GM19240 (cell line): ENCODE measurements at regions not wholly inside any gene's neighbourhood (a gene's known extent, or its start where the extent isn't known, plus 50 kb on each side); places are given as distances from the start of the nearest gene placed in this dataset.

ENCODE experiments used
- DNase-seq: peaks from one replicate; pipeline ENCODE4 v3.0.0; 2011; ENCODE audit warnings: low spot score; ENCODE audit not compliant: insufficient read length

DNA sequence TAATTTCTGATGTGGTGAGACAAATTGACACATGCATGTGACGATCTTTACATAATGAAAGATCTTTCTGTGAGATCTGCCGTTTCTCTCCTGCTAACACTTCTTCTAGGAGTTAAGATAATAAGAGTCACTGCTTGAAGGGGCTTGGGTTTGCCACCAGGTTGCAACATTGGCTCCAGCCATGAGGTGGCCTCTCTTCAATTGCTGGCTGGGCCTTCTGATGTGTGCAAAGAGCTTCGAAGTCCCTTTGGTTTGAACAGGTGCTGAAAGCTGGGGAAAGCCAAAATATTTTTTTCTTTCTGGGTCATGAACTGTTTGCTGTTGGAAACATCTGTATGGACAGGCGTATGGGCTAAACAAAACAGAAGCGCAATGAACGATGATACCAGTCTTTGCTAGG, 204.1 kb upstream of the SALL1 start:
- no peak for DNase-seq

- no peak for DNase-seq
Measured at GRCh38 chr16:51353055-51353454, 202.0 kb upstream of the SALL1 start.

- DNase-seq, result no peak
Measured at GRCh38 chr16:51349626-51350025, 198.6 kb upstream of the SALL1 start.

- no peak for DNase-seq
Measured at GRCh38 chr16:51343411-51343810, 192.3 kb upstream of the SALL1 start.

DNA sequence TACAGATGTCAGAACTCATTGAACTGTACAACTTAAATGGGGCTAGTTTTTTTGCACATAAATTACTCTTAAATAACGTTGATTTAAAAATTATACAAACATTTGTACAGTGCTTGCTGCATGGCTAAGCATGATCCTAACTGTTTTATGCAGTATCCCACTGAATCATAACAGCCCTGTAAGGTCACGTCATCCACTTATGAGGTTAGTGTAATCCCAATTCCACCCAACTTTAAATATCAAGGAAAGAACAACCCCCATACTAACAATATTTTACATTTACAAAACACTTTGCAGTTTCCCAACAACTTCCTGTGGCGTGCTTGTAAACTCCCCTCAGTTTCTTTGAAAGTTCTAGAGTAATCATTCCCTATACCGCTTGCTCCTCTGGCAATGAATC, 190.1 kb upstream of the SALL1 start:
- no peak for DNase-seq

DNA sequence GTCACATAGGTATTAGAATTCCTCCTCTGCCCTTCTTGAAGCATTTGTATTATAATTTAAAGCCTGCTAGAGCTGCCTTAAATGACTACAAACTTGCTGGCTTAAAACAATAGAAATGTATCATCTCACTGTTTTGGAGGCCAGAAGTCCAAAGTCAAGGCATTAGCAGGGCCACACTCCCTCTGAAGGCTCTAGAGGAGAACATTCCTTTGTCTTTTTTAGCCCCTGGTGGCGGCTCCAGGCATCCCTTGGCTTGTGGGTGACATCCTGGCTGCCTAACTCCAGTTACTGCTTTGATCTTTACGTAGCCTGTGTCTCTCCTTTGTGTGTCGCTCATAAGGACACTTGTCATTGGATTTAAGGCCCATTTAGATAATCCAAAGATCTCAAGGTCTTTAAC, 186.6 kb upstream of the SALL1 start:
- DNase-seq, result no peak

GRCh38 chr16:51328733-51329132, 177.7 kb upstream of the SALL1 start:
- no peak for DNase-seq

DNA sequence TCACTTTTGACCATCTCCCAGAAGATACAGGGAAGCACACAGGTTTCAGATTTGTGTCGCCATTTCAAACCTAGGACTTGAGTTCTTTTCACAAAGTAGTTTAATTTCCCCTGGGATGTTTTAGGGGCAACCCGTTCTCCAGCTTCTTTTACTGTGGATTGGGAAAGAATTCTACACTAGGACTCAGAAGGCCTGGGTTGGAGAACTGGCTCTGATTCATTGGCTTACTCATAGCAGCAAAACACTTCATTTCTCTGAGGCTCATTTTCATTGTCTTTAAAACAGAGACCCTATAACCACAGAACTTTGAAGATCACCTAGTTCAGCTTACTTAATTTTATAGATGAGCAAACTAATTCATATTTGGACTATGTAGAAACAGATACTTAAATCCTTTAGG, 175.9 kb upstream of the SALL1 start:
- no peak for DNase-seq

DNA sequence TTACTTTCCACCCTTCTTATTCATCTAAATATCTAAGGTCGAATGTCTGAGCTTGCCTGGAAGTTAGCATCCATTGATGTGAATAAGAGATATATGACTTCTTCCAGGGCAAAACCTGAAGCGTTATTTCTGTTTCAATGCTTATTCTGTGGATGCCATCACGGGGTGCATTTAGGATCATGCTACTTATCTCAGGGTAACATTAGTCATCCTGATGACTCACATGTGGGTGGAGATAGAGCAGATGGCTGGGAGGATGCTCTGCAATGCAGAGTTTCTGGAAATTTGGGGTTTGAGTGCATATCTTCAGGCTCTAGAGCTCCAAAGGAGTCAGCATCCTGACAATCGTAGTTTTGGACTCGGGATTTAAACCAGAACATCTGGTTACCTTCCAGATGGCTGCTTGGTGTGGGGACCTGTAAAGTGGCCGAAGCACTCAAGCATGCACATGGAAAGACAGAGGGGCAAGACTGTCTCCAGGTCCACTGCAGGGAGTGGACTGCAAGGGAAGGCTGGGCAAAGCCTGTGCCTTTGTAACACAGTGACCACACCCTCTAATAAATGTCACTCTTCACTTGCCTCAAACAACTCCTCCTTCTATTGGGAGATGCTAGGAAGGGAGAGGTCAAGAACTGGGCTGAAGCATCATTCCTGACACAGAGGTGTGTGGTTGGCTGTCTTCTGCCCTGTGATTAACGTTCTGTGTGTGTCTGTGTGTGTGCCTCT, 175.2 kb upstream of the SALL1 start:
- no peak for DNase-seq

GRCh38 chr16:51321251-51321650, 170.2 kb upstream of the SALL1 start:
- DNase-seq, result no peak

DNA sequence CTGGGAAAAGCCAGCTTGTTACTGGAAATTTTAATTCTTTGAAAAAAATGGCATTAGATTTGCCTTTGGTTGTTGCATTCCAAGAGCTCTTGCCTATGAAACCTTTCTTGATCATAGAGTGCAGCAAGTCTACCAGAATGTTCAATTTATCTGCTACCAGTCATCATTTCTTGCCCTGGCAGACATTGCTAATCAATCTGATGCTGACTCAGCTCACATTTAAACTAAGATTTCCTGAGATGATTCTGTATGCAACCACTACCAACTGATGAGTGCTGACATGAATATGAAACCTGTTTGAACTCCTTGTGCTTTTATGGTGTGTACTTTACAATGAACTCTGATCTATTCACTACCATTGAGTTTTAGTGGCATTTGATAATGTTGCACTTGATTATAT, 166.5 kb upstream of the SALL1 start:
- DNase-seq, result no peak

GRCh38 chr16:51313198-51313597, 162.1 kb upstream of the SALL1 start:
- DNase-seq, result no peak

DNA sequence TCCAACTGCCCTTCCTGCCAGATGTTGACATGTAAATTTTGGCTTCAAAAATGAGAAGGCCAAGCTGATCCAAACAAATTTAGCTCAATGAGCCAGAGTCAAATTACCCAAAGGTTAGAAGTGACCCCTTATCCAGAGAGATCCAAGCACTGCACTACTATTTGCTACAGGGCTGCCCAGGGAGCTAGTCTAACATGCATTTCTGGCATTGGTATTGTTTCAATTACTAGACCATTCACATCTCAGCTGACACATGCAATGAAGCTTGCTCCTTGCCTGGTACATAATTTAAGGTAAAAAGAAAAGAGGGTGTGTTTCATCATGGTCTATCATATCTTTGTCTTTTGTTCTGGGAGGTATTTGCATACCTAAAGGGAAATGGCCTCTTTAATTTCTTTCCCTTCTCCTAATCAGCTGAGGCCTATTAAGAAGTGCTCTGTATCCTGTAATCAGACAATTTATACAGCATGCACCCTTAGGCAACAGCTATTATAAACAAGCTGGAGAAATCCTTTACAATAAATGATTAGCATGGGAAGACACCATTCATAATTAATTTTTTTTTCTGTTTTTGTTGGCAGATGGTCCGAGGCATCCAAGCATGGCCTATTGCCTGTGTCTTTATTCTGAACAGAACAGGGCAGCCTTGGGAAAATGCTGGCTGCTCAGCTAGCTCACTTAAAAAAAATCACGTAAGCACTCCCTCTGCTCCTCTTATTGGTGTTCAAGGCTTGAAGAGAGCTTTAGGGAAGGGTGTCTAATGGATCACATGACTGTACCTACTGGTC, 161.5 kb upstream of the SALL1 start:
- DNase-seq, result no peak

- no peak for DNase-seq
Measured at GRCh38 chr16:51310159-51310558, 159.1 kb upstream of the SALL1 start.

DNA sequence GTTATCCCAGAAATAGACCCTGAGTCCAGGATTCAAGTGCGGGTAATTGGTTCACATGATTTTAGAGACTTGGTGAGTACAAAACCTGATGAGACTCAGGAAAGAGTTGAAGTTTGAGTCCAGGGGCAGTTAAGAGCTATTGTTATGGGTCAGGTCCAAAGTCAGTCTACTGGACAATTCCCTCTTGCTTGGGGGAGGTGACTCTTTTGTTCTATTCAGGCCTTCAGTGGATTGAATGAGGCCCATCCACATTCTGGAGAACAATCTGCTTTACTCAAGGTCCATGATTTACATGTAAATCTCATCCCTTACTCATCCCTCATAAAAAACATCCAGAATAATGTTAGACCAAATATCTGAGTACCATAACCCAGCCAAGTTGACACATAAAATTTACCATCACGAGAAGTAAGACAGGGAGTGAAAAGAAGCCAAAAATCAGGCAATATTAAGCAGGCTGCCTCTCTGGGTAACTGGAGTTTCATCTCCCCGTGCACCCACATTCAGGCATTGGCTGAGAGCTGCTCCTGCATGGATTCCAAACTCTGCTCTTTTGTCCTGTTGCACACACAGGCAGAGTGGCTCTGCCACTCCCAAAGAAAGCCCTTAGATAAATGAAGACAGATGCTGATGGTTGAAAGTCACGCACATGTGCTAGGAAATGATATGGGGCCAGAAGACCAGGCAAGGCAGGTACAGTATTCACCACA, 156.0 kb upstream of the SALL1 start:
- no peak for DNase-seq

GRCh38 chr16:51306116-51306515, 155.0 kb upstream of the SALL1 start:
- no peak for DNase-seq

DNA sequence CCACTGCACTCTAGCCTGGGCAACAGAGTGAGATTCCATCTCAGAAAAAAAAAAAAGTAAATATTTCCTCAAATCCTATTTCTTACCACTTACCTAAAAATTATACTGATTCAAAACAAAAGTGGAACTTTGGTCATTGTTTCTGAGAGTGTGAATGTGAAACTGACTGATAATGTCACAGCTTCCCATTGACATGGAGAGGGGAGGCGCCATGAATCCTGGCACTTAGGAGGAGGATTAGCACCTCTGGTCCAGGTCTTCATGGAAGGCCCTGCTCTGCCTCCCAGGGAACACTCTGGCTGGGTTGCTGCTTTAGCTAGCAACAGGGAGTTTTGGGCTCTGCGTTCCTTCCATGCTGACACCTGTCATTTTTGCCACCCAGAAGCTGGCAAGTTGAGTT, 154.3 kb upstream of the SALL1 start:
- no peak for DNase-seq

DNA sequence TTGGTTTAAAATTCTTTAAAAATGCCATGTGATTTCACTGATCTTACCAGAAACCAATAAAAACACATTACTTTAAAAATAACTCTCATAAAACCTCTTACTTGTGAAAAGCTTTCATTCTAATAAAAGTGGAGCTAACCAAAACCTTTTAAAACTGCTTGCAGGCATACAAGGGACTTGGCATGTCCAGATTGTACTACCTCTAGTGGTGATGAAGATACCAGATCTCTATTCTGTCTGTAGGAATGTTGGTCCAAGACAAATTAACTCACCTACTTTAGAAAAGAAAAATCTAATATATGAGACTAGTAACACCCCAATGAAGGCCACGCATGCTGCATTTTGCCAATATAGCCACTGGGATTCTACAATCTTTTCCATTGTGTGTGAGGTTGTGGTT, 151.0 kb upstream of the SALL1 start:
- DNase-seq, result no peak

- DNase-seq, result no peak
Measured at GRCh38 chr16:51298800-51299199, 147.7 kb upstream of the SALL1 start.

DNA sequence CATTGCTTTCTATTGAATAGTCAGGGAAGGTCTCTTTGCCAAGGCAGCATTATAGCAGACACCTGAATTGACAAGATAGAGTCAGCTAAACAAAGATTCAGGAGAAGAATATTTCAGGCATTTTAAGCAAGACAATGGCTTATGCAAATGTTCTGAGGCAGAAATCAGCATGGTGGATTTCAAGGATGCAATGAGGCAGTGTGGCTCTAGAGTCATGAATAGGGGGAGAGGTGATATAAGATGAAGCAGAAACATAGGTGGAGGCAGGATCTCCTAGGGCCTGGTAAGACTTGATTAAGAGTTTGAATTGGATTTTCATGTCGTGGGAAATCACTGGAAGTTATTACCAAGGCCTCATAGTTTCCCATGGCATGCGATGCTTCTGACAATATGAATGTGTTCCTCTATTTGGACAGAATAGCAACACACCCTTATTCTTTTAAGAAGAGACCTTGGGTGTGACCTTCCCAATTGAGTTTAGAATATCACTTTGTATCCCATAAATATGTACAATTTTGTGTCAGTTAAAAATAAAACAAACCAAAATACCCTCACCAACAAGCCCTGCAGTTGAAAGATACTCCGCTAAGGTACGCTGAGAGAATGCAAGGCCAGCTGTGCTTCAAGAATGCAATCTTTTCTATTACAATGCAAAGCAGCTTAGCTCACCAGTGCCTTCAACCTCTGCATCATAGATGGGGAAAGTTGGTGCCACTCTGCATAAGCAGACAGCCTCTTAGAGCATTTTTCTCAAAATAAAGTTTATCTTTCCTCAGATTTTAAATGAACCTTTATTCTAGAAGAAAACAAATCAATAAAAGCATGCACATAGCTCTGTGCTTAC, 139.6 kb upstream of the SALL1 start:
- DNase-seq, result no peak

- no peak for DNase-seq
Measured at GRCh38 chr16:51289336-51289735, 138.3 kb upstream of the SALL1 start.
